Fibroblast of pulmonary artery (primary cell): ENCODE measurements at regions not wholly inside any gene's neighbourhood (a gene's known extent, or its start where the extent isn't known, plus 50 kb on each side); places are given as distances from the start of the nearest gene placed in this dataset.

Experiments
- DNase-seq: peaks from one replicate; pipeline ENCODE4 v3.0.0-alpha.2; 2010; ENCODE audit warnings: low read depth
- H3K4me3 ChIP-seq: replicated peaks from 2 replicates; pipeline ENCODE4 v1.5.1; 2011; ENCODE audit warnings: low read depth, mild to moderate bottlenecking, control low read depth, low read length, moderate library complexity
- CTCF ChIP-seq: IDR thresholded peaks from 2 replicates; pipeline ENCODE4 v1.5.1; 2011; ENCODE audit warnings: mild to moderate bottlenecking, control low read depth, low read length, inconsistent platforms; ENCODE audit errors: missing control alignments

- no peak overlapping the region for H3K4me3 ChIP-seq
- TF ChIP-seq CTCF = no peak
- DNase-seq = no peak
Observed at GRCh38 chr15:95874637-95875036, 455.9 kb upstream of the NR2F2 start.

GRCh38 chr15:95875121-95875643 lies 455.3 kb upstream of the NR2F2 start:
- no peak for TF ChIP-seq CTCF
- H3K4me3 ChIP-seq = no peak overlapping the region
- DNase-seq = peak; percentile 89

DNA sequence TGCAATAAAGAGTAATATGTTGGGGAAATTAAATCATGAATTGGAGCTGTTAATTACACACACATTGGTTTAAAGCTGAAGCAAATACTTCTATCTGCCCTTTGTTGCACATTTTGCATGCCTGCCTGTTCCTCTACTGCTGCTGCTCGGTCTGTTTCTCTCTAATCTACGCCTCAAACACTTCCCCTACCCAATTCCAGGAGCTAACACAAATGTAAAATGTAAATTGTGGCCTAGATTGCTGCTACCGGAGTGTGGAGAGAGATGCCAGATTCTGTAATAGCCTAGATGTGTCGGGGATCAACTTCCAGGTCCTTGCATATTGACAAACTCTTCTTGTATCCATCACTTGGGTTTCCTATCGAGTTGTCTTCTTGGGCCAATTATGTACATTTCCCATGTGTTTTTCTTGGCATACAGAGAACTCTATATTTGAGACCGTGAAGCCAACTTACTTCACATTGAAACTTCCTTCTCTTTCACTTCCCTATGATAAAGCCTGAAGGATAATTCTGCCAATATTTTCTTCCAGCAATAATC lies 450.4 kb upstream of the NR2F2 start:
- H3K4me3 ChIP-seq = no peak overlapping the region
- no peak for TF ChIP-seq CTCF
- DNase-seq = no peak

- H3K4me3 ChIP-seq = no peak overlapping the region
- TF ChIP-seq CTCF = no peak
Observed at GRCh38 chr15:95880630-95881029, 449.9 kb upstream of the NR2F2 start.

GRCh38 chr15:95883064-95883463 lies 447.4 kb upstream of the NR2F2 start:
- TF ChIP-seq CTCF = no peak
- no peak for DNase-seq
- no peak overlapping the region for H3K4me3 ChIP-seq

More at GRCh38 chr15:95880630-95881029, 449.9 kb upstream of the NR2F2 start:
- no peak for DNase-seq

DNA sequence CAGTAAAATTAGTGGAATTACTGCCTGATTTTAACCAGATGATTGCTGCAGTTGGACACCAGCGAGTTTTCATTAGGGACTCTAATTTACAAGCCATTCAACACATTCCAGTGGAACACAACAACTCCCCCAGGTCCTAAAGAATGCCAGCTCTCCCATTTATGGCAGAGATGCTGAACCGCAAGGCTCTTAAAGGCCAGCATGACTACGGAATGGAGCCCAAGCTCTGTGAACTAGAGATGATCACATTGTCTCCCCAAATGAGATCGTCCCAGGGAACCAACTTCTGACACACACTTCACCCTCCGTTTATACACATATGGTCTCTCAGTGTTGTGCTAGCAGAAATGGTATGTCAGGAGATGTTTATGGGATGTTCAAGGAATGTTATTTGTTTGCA lies 446.2 kb upstream of the NR2F2 start:
- TF ChIP-seq CTCF = no peak
- DNase-seq = no peak

More for the DNA sequence above, 446.2 kb upstream of the NR2F2 start:
- no peak overlapping the region for H3K4me3 ChIP-seq
